Body of pancreas (tissue), 4 donors: ENCODE measurements at regions not wholly inside any gene's neighbourhood (a gene's known extent, or its start where the extent isn't known, plus 50 kb on each side); places are given as distances from the start of the nearest gene placed in this dataset.

ENCODE experiments used
- POLR2A ChIP-seq, 3 donors: fragments of 450-650 bp; IDR thresholded peaks; one replicate each; pipeline ENCODE4 v1.6.1; 2016; ENCODE audit warnings: antibody characterized with exemption in 3 of 3, mild to moderate bottlenecking in 2 of 3
- TF ChIP-seq, protein P1 (sequence below), 7 experiments: fragments of 450-650 bp in 4 of 7; fragments of 200-600 bp in 3 of 7; sonication (generic) in 3 of 7; IDR thresholded peaks; one replicate each; pipeline ENCODE4 v1.5.1; 2016 to 2019; ENCODE audit warnings: antibody characterized with exemption in 7 of 7

DNA sequence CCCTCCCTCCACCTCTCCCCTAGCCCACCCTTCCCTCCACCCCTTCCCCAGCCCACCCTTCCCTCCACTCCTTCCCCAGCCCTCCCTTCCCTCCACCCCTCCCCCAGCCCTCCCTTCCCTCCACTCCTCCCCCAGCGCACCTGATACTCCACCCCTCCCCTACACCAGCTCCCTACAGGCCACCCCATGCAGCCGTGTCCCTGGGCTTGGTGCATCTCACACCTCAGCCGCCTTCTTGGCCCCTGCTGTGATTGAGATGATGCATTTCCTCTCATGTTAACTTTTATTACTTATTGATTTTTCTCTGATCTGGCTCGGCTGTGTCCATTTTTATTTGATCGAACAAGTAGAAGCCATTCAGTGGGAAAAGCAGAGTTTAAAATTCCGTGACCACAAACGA, 243.8 kb downstream of the MATN1 start:
- TF ChIP-seq, protein P1, sequence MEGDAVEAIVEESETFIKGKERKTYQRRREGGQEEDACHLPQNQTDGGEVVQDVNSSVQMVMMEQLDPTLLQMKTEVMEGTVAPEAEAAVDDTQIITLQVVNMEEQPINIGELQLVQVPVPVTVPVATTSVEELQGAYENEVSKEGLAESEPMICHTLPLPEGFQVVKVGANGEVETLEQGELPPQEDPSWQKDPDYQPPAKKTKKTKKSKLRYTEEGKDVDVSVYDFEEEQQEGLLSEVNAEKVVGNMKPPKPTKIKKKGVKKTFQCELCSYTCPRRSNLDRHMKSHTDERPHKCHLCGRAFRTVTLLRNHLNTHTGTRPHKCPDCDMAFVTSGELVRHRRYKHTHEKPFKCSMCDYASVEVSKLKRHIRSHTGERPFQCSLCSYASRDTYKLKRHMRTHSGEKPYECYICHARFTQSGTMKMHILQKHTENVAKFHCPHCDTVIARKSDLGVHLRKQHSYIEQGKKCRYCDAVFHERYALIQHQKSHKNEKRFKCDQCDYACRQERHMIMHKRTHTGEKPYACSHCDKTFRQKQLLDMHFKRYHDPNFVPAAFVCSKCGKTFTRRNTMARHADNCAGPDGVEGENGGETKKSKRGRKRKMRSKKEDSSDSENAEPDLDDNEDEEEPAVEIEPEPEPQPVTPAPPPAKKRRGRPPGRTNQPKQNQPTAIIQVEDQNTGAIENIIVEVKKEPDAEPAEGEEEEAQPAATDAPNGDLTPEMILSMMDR (IDR thresholded peaks at IDR 0.05) = no peak
- TF ChIP-seq POLR2A (IDR thresholded peaks at IDR 0.05) = no peak
